ENCODE measurements at regions not wholly inside any gene's neighbourhood (a gene's known extent, or its start where the extent isn't known, plus 50 kb on each side); places are given as distances from the start of the nearest gene placed in this dataset.

DNA sequence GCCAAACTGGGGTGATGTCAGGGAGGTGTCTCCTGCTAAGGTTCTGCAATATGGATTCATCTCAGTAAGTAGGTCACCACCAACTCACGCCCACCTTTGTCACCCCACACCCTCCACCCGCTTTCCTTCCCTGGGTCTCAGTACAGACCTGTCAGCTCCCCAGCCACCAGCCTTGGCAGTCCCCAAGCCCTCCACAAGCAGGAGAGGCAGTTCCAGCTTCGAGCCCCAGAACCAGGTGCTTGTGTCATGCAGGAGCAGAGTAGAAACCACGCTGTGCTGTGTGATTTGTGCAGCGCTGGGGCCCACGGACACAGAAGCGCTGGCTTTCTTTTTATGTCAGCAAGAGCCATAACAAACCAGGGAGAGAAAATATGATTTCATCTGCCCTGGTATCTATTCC, 89.0 kb upstream of the CDH4 start:
- H3K4me2 ChIP-seq: no peak overlapping the region
- no peaks in the 10 kb centered on the region for H3K4me1 ChIP-seq (ENCODE audit: control insufficient read depth in 1 of 2, insufficient read depth in 2 of 2, low read depth in 1 of 2, low read length in 1 of 2)
- ChIA-PET POLR2A (no interaction called here), CTCF (no interaction called here)
- H2AFZ ChIP-seq (ENCODE audit: low read depth): no peak overlapping the region
- H3K27ac ChIP-seq (ENCODE audit: low read depth in 2 of 2, low read length in 1 of 2): no peak overlapping the region
- no peaks in the 10 kb centered on the region for H3K36me3 ChIP-seq (replicated peaks in 1 of 2; ENCODE audit: control insufficient read depth in 1 of 2, insufficient read depth in 2 of 2, low read length in 1 of 2)
- no peak for TF ChIP-seq MEF2A (IDR thresholded peaks at IDR 0.05; ENCODE audit: borderline replicate concordance, low read depth)
- no peak for TF ChIP-seq JUND (IDR thresholded peaks at IDR 0.05)
- no peak overlapping the region for H3K9ac ChIP-seq
- H3K9me3 ChIP-seq: no peaks in the 10 kb centered on the region
- H3K9me2 ChIP-seq: no peaks in the 10 kb centered on the region
- 29% methylated on average over 6 of the region's 7 CpGs for WGBS (ENCODE audit: low lambda C conversion rate)
- no peaks in the 10 kb centered on the region for H3K27me3 ChIP-seq (ENCODE audit: insufficient read depth)
- no peak overlapping the region for H3K4me3 ChIP-seq (ENCODE audit: low read depth in 2 of 2, low read length in 1 of 2)
- H4K20me1 ChIP-seq (ENCODE audit: insufficient read depth): no peaks in the 10 kb centered on the region
- DNase-seq: no peak
- H3K79me2 ChIP-seq (ENCODE audit: insufficient read depth): no peaks in the 10 kb centered on the region
- no peaks in the 10 kb centered on the region for H3F3A ChIP-seq (replicated peaks; ENCODE audit: insufficient read depth)

DNA sequence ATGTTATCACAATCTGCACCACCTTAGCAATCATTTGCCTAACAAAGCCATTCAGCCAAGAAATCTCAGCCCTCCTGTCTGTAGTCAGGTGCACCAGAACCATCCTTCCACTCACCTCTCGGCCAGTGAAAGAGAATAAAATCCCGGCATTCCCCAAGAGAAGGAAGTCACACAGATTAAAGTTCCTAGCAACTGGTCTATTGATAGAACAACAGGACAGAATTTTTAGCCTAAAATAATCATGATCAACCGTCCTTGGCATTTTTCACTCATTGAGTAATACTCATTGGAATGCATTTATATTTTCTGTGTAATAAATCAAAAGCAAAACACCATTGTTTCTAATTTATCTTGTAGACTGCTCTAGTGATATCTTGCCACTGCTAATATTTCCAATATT, 85.7 kb upstream of the CDH4 start:
- TF ChIP-seq, protein P1, sequence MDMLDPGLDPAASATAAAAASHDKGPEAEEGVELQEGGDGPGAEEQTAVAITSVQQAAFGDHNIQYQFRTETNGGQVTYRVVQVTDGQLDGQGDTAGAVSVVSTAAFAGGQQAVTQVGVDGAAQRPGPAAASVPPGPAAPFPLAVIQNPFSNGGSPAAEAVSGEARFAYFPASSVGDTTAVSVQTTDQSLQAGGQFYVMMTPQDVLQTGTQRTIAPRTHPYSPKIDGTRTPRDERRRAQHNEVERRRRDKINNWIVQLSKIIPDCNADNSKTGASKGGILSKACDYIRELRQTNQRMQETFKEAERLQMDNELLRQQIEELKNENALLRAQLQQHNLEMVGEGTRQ (IDR thresholded peaks at IDR 0.05; ENCODE audit: borderline replicate concordance, low read depth, low read length): no peak
- TF ChIP-seq, protein P2, sequence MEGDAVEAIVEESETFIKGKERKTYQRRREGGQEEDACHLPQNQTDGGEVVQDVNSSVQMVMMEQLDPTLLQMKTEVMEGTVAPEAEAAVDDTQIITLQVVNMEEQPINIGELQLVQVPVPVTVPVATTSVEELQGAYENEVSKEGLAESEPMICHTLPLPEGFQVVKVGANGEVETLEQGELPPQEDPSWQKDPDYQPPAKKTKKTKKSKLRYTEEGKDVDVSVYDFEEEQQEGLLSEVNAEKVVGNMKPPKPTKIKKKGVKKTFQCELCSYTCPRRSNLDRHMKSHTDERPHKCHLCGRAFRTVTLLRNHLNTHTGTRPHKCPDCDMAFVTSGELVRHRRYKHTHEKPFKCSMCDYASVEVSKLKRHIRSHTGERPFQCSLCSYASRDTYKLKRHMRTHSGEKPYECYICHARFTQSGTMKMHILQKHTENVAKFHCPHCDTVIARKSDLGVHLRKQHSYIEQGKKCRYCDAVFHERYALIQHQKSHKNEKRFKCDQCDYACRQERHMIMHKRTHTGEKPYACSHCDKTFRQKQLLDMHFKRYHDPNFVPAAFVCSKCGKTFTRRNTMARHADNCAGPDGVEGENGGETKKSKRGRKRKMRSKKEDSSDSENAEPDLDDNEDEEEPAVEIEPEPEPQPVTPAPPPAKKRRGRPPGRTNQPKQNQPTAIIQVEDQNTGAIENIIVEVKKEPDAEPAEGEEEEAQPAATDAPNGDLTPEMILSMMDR (IDR thresholded peaks at IDR 0.05): no peak
- TF ChIP-seq RFX5 (IDR thresholded peaks at IDR 0.05; ENCODE audit: low read length): no peak
- no peak for TF ChIP-seq EP300 (IDR thresholded peaks at IDR 0.05; ENCODE audit: borderline replicate concordance in 1 of 2, low read depth in 1 of 2, low read length in 1 of 2)
- TF ChIP-seq, protein P3, sequence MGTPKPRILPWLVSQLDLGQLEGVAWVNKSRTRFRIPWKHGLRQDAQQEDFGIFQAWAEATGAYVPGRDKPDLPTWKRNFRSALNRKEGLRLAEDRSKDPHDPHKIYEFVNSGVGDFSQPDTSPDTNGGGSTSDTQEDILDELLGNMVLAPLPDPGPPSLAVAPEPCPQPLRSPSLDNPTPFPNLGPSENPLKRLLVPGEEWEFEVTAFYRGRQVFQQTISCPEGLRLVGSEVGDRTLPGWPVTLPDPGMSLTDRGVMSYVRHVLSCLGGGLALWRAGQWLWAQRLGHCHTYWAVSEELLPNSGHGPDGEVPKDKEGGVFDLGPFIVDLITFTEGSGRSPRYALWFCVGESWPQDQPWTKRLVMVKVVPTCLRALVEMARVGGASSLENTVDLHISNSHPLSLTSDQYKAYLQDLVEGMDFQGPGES (IDR thresholded peaks at IDR 0.05; ENCODE audit: low read depth, low read length): no peak
- no peak for TF ChIP-seq NRF1 (IDR thresholded peaks at IDR 0.05; ENCODE audit: low read depth, low read length)
- no peak for TF ChIP-seq RAD21 (IDR thresholded peaks at IDR 0.05; ENCODE audit: low read length)
- TF ChIP-seq YY1 (IDR thresholded peaks at IDR 0.05; ENCODE audit: low read depth): no peak
- TF ChIP-seq GABPA (IDR thresholded peaks at IDR 0.05; ENCODE audit: low read depth): no peak
- no peak for TF ChIP-seq CHD2 (IDR thresholded peaks at IDR 0.05; ENCODE audit: low read length, partially characterized antibody)
- no peak for TF ChIP-seq JUND (IDR thresholded peaks at IDR 0.05)
- TF ChIP-seq, protein P4, sequence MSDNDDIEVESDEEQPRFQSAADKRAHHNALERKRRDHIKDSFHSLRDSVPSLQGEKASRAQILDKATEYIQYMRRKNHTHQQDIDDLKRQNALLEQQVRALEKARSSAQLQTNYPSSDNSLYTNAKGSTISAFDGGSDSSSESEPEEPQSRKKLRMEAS (IDR thresholded peaks at IDR 0.05; ENCODE audit: low read depth): no peak
- TF ChIP-seq, protein P5, sequence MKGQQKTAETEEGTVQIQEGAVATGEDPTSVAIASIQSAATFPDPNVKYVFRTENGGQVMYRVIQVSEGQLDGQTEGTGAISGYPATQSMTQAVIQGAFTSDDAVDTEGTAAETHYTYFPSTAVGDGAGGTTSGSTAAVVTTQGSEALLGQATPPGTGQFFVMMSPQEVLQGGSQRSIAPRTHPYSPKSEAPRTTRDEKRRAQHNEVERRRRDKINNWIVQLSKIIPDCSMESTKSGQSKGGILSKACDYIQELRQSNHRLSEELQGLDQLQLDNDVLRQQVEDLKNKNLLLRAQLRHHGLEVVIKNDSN (IDR thresholded peaks at IDR 0.05; ENCODE audit: borderline replicate concordance, low read depth): no peak
- TF ChIP-seq SIN3A (IDR thresholded peaks at IDR 0.05; ENCODE audit: borderline replicate concordance, low read depth, low read length): no peak
- no peak for TF ChIP-seq GATA2 (CRISPR knock-in tag; IDR thresholded peaks at IDR 0.05)
- TF ChIP-seq POLR2AphosphoS5 (IDR thresholded peaks at IDR 0.05; ENCODE audit: low read depth, low read length): no peak
- no peak for TF ChIP-seq FOSL2 (IDR thresholded peaks at IDR 0.05; ENCODE audit: borderline replicate concordance, low read depth)
- TF ChIP-seq, protein P6, sequence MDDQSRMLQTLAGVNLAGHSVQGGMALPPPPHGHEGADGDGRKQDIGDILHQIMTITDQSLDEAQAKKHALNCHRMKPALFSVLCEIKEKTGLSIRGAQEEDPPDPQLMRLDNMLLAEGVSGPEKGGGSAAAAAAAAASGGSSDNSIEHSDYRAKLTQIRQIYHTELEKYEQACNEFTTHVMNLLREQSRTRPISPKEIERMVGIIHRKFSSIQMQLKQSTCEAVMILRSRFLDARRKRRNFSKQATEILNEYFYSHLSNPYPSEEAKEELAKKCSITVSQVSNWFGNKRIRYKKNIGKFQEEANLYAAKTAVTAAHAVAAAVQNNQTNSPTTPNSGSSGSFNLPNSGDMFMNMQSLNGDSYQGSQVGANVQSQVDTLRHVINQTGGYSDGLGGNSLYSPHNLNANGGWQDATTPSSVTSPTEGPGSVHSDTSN (IDR thresholded peaks at IDR 0.05): no peak
- no peak overlapping the region for H3K4me2 ChIP-seq
- no peaks in the 10 kb centered on the region for H3K9me2 ChIP-seq
- 12% methylated on average over 3 of the region's 3 CpGs for WGBS (ENCODE audit: low lambda C conversion rate)
- no peaks in the 10 kb centered on the region for H3K27me3 ChIP-seq (ENCODE audit: insufficient read depth)
- no peaks in the 10 kb centered on the region for H3K36me3 ChIP-seq (replicated peaks in 1 of 2; ENCODE audit: control insufficient read depth in 1 of 2, insufficient read depth in 2 of 2, low read length in 1 of 2)
- no peaks in the 10 kb centered on the region for H3F3A ChIP-seq (replicated peaks; ENCODE audit: insufficient read depth)
- no peaks in the 10 kb centered on the region for H4K20me1 ChIP-seq (ENCODE audit: insufficient read depth)
- no peak overlapping the region for H3K27ac ChIP-seq (ENCODE audit: low read depth in 2 of 2, low read length in 1 of 2)
- no peaks in the 10 kb centered on the region for H3K79me2 ChIP-seq (ENCODE audit: insufficient read depth)
- no peak for DNase-seq
- CTCF ChIA-PET: no interaction called here
- H3K9ac ChIP-seq: no peak overlapping the region
- no peak overlapping the region for H3K4me3 ChIP-seq (ENCODE audit: low read depth in 2 of 2, low read length in 1 of 2)
- POLR2A ChIA-PET: no interaction called here
- H2AFZ ChIP-seq (ENCODE audit: low read depth): no peak overlapping the region
- no peaks in the 10 kb centered on the region for H3K9me3 ChIP-seq
- H3K4me1 ChIP-seq (ENCODE audit: control insufficient read depth in 1 of 2, insufficient read depth in 2 of 2, low read depth in 1 of 2, low read length in 1 of 2): no peaks in the 10 kb centered on the region

Measured in SK-N-SH (cell line).